GM10266 (cell line): ENCODE measurements at regions not wholly inside any gene's neighbourhood (a gene's known extent, or its start where the extent isn't known, plus 50 kb on each side); places are given as distances from the start of the nearest gene placed in this dataset.
A peak's percentile ranks its signal among the peaks of the same experiment; 100 is the strongest.
"Not testable (repeated sequence)": the region's sequence is repeated elsewhere in the genome, so short reads cannot be mapped to it uniquely, and the experiment has no call there.

ENCODE experiments used
- DNase-seq: peaks from one replicate; pipeline ENCODE4 v3.0.0; 2012; ENCODE audit errors: extremely low spot score
- CTCF ChIP-seq: IDR thresholded peaks from 2 replicates; pipeline ENCODE4 v1.5.1; 2012; ENCODE audit warnings: mild to moderate bottlenecking, low read depth; ENCODE audit not compliant: control insufficient read depth, insufficient read depth; ENCODE audit errors: missing control alignments

DNA sequence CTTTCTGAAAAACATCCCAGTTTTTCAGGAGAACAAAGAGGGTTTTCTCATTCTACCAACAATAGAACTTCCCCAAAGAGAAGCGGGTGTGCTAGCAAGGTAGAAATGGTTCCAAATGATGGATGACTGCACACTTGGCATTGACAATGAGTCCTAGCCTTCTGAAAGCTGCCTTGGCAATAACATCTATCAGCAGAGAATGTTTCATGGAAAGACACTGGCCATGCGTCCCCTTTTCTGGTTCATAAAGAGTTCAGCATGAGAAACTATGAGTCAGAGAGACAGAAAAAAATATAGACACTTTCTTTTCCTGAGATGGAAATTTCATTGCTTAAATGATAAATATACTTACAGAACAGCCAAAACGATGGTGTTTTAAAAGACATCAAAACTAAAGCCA lies 236.9 kb upstream of the PRKX start:
- DNase-seq: no peak
- no peak for TF ChIP-seq CTCF

- TF ChIP-seq CTCF: no peak
- DNase-seq: no peak
Measured at GRCh38 chrX:3943965-3944364, 230.5 kb upstream of the PRKX start.

- no peak for TF ChIP-seq CTCF
- peak; percentile 7 for DNase-seq
Measured at GRCh38 chrX:3940000-3940610, 226.7 kb upstream of the PRKX start.

- no peak for DNase-seq
- no peak for TF ChIP-seq CTCF
Measured at GRCh38 chrX:3938587-3938986, 225.1 kb upstream of the PRKX start.

DNA sequence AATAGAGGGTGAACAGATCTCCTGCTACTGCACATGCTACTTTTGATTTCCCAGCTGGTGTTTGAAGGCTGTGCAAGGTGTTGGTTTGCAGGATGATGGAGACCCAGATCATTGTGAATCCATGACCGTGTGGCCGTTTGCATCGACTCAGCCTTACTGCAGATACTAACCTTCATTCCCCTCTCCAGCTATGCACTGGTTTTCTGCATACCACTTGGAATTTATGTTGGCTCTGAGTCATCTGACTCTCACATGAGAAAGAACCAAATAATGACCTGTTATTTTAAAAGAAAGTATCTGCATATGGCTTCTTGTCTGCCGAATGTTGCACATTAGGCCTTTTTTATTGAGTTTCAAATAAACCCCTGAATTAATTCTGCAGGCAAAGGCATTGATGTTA lies 221.7 kb upstream of the PRKX start:
- DNase-seq: not testable (repeated sequence)

- not testable (repeated sequence) for DNase-seq
Measured at GRCh38 chrX:3920424-3921017, 207.1 kb upstream of the PRKX start.

DNA sequence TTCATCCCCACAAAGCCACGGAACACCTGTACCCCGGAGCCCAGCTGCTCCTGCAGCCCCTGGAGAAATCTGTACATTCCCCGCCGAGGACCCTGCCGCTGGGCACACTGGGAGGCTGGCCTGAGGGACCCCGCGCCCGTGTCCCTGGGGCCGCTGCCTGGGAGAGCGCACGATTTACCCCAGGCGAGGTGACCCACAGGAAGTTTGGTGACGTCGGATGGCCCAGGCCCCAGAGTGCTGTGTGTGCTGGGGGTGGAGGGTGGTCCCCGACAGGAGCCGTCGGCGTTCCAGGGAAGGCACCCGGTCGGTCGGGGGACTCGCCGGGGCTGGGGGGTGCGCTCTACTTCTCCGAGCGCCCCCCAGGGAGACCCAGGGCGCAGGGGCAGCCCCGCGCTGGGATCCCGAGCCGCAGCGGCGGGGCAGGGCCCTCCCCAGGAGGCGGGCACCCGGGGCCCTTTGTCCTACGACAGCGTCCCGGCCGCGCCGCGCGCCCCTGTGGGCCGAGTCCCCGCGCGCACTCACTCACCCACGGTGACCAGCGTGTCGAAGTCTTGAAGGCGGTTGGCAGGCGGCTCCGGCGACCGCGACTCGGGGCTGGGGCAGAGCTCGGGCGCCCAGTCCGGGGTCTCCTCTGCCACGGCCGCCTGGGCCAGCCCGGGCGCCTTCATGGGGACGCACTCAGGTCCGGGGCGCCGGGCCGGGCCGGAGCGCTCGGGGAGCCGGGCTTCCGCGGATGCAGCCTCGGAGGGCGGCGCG lies 206.4 kb upstream of the PRKX start:
- not testable (repeated sequence) for DNase-seq

- not testable (repeated sequence) for DNase-seq
Measured at GRCh38 chrX:3914813-3915212, 201.4 kb upstream of the PRKX start.

- DNase-seq: not testable (repeated sequence)
Measured at GRCh38 chrX:3914059-3914458, 200.6 kb upstream of the PRKX start.

DNA sequence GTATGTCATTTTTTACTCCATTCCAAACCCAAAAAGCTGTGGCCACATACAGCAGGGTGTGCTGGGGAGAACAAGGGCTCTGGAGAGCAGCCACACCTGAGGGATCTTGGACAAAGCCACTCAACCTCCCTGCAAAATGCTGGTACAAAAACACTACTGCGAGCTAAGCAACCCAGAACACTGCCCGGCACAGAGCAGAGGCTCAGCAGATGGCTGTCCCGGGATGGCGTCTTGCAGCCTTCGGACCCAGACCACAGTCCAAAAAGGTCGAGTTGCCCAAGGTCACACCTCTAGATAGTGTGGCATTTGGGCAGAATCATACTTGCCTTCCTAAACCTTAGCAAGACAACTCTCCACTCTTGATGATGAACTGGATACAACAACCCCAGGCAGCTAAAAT lies 197.6 kb upstream of the PRKX start:
- DNase-seq: not testable (repeated sequence)

- DNase-seq: not testable (repeated sequence)
Measured at GRCh38 chrX:3910611-3911010, 197.2 kb upstream of the PRKX start.

GRCh38 chrX:3905522-3906258 lies 192.2 kb upstream of the PRKX start:
- not testable (repeated sequence) for DNase-seq

DNA sequence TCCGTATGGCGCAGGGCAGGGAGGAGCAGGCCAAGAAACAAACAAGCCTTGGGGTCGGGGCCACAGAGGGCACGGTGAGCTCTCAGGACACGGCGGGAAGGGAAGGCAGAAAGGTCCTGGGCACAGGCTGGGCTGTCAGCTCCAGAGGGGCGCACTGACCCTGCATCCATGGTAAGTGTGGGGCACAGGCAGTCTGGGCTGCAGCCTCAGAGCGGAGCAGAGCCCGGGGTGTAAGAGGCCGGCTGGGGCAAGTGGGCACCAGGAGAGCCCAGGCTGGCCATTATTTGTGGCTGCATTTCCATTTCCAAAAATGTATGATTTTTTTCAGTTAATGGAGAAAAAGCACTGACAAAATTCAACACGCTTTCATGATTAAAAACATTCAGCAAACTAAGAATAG lies 188.8 kb upstream of the PRKX start:
- DNase-seq: not testable (repeated sequence)

DNA sequence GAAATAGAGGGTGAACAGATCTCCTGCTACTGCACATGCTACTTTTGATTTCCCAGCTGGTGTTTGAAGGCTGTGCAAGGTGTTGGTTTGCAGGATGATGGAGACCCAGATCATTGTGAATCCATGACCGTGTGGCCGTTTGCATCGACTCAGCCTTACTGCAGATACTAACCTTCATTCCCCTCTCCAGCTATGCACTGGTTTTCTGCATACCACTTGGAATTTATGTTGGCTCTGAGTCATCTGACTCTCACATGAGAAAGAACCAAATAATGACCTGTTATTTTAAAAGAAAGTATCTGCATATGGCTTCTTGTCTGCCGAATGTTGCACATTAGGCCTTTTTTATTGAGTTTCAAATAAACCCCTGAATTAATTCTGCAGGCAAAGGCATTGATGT lies 183.3 kb upstream of the PRKX start:
- DNase-seq: not testable (repeated sequence)

DNA sequence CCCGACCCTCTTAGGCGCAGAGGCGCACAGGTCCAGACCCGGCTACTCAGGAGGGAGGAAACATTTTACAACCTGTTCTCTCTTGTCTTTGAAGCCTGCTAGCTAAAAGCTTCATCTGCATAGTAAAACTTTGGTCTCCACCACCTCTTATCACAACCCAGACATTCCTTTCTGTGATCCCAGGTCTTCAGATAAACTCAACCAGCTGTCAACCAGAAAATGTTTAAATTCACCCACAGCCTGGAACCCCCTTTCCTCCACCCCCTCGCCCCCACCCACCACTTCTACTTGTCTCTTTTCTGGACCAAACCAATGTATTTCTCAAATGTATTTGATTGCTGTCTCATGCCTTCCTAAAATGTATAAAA lies 169.1 kb upstream of the PRKX start:
- DNase-seq: not testable (repeated sequence)
